Suppressor macrophage treated with lipopolysaccharide for 4 hours (primary cell): ENCODE measurements at regions not wholly inside any gene's neighbourhood (a gene's known extent, or its start where the extent isn't known, plus 50 kb on each side); places are given as distances from the start of the nearest gene placed in this dataset.
"Not testable (repeated sequence)": the region's sequence is repeated elsewhere in the genome, so short reads cannot be mapped to it uniquely, and the experiment has no call there.

Experiments used
- DNase-seq: peaks from one replicate; pipeline ENCODE4 v3.0.0-alpha.2; 2020

DNA sequence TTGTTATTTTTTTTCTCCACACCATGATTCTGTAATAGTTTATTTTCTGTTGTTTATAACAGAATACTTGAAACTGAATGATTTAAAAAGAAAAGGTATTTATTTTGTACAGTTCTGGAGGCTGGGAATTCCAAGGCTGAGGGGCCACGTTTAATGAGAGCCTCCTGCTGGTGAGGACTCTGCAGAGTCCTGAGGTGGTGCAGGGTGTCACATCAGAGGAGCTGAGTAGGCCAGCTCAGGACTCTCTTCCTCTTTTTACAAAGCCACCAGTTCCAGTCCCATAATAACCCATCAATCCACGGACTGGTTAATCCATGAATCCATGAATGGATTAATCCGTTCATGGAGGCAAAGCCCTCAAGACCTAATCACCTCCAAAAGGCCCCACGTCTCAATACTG lies 71.6 kb downstream of the TFAP2A start:
- no peak for DNase-seq

DNA sequence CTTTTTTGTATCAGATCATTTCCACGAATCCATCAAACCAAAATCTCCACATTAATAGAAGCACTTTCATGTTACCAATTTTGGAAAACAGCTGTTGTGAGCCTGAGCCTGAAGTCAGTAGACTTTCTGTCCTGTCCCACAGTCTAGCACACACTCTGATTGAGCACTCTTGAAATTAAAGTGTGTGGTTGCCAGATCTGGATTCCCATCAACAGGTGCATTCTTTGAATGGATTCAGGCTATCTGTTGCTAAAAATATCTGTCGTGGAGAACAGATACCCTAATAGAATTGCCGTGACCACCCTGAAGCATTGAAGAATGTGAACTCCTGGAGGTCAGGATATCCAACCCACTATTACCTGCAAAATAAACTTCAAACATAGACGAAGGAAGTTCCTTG lies 73.3 kb downstream of the TFAP2A start:
- no peak for DNase-seq

DNA sequence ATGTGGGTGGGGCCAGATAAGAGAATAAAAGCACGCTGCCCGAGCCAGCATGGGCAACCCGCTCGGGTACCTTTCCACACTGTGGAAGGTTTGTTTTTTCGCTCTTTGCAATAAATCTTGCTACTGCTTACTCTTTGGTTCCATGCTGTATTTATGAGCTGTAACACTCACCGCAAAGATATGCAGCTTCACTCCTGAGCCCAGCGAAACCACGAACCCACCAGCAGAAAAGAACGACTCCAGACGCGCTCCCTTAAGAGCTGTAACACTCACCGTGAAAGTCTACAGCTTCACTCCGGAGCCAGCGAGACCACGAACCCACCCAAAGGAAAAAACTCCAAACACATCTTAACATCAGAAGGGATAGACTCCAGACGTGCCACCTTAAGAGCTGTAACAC lies 76.7 kb downstream of the TFAP2A start:
- no peak for DNase-seq

DNA sequence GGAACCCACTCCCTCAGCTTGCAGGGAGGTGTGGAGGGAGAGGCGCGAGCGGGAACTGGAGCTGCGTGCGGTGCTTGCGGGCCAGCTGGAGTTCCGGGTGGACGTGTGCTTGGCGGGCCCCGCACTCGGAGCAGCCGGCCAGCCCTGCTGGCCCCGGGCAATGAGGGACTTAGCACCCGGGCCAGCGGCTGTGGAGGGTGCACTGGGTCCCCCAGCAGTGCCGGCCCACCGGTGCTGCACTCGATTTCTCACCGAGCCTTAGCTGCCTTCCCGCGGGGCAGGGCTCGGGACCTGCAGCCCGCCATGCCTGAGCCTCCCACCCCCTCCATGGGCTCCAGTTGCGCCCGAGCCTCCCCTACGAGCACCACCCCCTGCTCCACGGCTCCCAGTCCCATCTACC lies 77.5 kb downstream of the TFAP2A start:
- not testable (repeated sequence) for DNase-seq

DNA sequence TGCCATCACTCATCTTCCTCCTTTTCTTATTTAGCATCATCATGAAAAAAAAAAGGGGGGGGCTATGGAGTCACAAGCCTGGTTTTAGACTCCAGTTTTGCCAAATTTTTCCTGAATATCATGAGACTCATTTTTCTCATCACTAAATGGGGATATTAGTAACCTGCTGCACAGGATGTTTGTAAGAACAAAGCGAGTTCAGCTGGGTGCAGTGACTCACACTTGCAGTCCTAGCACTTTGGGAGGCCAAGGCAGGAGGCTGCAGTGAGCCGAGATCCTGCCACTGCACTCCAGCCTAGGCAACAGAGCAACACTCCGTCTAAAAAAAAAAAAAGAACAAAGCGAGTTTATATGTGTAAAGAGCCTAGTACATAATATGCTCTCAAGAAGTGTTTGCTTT lies 82.8 kb downstream of the TFAP2A start:
- no peak for DNase-seq

DNA sequence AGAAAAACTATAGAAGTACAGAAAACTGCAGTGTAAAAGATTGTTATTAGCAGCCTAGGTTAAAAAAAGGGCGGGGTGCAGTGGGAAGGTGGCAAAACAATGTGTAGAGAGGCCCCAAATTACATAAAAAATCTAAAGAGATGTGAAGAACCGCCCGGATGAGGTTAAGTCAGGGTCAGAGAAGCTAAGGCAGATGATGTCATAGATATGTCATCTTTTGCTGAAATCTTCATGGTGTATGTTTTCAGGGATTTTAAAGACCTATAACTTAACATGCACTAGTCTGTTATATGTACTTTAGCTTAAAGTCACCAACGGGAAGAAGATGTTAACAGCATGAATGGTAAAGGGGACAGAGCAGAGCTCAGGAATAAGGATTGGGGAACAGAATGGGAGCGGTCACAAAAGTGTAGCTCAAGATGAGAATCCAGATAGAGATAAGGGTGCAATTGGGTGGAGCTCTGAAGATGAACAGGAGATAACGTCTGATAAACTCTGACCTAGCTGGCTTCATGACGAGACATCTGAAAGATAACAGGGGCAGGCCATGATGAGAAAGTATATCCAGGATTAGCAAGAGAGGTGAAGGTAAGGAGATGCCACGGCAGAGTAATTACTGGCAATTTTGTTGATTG lies 83.4 kb downstream of the TFAP2A start:
- no peak for DNase-seq

DNA sequence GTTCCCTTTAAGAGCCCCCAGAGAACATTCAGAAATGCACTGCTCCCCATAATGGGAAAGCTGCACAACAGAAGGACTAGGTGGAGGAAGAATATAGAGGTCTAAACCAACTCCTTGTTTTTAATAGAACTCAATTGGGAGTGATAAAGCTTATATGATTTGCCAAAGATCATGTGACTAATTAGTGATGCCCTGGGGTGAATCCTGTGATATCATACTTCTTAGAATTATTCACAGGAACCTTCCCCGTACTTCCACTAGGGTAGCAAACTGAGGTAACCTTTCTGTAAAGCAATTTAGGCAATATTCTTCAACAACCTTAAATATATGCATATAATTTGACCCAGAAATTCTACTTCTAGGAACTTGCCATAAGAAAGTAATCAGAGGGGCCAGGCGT lies 84.4 kb downstream of the TFAP2A start:
- DNase-seq, result no peak

DNA sequence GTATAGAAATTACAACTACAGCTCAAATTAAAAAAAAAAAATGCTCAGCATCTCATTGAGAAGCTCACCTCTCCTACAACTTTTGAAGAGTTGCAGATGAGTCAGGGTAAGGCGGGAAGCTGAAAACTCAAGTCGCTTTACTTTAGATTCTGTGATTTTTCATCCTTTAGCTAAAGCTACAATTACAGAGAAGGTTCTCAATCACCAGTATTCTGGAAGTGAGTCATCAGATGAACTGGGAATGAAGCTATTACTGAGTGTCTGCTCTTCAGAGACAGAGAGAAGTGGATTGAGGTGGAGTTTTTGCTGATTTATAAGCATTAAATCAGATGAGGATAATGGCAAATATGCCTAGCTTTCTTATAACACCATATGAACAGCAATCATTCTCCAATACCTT lies 91.9 kb downstream of the TFAP2A start:
- DNase-seq, result no peak

DNA sequence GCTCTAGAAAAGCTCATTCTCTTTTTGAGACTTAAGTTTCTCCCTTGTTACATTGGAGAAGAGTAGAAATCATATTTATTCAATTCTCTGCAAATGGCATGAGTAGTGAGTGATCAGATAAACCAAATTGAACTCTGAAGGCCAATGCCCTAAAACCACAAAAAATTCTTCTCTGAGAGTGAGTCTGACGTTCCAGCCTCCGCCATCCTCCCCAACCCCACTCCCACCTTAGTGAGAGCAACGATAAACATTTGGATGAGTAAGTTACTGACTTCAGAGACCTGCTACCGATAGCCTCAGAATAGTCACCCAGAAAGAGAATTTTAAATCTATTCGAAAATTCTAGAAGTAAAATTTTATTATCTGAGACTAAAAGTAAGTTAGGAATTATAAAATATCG lies 94.6 kb downstream of the TFAP2A start:
- DNase-seq, result no peak

DNA sequence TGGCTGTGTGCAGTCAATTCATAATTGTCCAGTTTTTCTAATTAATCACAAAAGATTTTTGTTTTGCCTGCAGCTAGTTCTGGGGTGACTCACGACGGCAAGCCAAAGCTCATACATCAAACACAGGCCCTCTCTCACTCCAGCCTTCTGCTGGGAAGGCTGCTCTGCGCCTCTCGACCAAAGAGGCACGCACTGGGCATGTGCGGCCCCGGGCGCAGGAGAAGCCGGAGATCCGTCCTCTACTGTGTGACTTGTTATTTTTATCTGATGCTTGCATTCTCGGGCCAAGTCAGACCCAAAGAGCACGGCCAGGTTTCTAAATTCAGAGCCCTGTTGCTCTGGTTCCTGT lies 98.5 kb downstream of the TFAP2A start:
- DNase-seq, result no peak

DNA sequence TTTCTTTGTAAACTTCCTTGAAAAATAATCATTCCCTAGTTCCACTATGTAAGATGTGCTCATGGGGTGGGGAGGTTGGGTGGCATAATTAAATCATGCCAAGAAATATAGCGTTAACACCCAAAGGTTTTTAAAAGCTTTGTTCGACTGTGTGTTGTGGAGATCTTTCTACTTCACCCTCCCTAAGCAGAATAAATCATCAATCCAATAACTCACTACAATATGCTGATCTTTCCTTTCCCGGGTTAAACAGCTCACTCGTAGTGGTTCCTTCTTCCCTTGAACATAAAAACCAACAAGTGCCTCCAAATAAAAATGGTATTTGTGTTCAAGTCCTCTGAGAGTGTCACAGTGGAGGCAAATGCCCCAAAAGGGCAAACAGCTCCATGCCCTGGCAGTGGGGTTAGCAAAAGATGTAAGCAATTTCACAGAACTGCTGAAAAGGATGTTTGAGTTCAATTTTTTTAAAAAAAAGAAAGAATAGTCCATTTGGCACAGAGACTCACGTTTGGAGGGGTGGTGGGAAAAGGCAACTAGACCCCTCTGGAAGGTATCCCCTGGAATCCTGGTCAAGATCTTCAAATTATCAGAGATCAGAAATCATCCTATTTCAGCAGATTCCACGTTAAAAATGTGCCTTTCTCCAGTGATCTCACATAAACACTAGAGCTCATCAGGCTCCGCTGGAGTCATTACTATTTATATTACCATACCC lies 99.1 kb downstream of the TFAP2A start:
- DNase-seq, result no peak

DNA sequence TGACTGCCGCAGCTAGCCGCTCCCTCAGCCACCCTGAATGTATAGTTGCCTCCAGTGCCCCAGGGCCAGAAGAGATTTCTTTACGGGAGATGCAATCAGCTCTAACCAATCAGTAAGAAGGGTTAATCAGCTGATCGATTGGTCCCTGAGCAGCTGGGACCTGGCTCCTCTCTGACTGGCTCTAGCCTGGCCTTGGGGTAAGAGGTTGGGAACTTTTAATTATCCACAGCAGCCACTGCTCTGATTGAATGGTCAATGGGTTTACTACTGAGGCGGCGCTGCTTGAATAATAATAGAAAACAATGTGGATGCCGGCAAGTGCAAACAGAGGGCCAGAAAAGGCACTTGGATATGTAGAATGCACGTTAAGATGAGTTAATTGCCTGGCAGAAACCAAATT lies 99.8 kb downstream of the TFAP2A start:
- DNase-seq, result no peak

DNA sequence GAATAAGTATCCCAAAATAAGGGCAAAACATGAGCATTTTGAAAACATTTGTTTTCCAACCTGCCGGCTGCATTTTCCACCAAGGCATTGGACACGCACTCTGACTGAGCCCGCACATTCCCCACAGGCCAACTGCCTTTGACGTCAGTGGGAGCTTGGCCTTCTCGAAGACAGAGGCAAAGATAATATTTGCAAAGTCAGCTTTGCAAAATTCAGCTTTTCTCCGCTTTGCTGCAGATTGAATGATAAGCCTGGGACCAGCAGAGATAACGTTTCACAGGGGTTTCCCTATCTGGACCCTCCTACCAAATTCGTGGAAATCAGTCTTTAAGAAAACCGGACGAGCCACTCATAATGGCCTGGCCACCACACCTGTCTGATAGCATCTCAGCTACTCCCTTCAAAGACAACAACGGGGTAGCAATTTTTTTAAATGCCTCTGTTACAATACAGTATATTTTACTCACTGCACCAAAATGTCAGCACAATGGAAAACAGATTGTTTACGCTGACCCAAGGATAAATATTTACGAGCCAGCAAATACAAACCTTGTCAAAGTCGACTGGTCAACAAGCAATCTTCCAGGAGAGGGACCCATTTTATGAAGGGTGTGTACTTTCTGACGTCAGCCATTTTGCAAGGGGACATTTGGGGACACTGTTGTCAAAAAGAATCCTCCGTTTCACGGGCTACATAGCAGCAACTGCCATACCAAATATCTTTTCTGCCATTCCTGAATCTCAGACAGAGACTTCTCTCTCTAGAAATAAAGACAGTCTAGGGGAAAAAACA lies 100.5 kb downstream of the TFAP2A start:
- no peak for DNase-seq

DNA sequence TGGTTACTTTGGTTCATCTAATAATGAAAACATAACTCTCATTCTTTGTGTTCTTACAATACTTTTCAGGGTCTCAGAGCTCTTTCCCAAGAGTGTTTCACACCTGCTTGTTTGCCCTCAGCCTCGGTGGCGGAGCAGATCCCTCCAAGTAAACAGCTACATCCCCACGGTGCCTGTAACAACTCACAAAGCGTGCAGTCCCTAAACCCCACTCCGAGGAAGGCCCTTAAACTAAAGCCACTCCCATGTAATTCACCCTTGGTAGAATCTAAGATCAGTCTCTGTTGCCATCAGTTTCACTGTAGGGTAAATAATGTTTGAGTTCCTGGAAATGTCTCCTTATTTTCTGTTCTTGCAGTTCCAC lies 101.1 kb downstream of the TFAP2A start:
- DNase-seq, result no peak

DNA sequence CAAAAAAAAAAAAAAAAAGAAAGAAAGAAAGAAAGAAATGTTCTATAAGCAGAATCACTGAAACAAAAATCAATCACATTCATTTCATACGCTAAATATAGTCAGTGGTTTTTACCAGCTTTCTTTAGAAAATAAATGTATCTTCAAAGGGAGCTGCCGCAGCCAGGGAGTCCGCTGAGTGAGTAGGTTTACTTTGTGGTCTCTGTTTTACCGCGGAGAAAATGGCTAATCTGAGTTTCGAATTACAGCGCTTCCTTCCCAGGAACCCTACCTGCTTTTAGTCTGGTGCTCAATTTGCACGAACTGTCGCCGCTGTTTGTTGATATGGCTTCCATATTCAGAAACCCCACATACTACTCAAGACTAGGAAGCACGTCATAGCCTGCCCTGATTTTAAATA lies 102.4 kb downstream of the TFAP2A start:
- no peak for DNase-seq

DNA sequence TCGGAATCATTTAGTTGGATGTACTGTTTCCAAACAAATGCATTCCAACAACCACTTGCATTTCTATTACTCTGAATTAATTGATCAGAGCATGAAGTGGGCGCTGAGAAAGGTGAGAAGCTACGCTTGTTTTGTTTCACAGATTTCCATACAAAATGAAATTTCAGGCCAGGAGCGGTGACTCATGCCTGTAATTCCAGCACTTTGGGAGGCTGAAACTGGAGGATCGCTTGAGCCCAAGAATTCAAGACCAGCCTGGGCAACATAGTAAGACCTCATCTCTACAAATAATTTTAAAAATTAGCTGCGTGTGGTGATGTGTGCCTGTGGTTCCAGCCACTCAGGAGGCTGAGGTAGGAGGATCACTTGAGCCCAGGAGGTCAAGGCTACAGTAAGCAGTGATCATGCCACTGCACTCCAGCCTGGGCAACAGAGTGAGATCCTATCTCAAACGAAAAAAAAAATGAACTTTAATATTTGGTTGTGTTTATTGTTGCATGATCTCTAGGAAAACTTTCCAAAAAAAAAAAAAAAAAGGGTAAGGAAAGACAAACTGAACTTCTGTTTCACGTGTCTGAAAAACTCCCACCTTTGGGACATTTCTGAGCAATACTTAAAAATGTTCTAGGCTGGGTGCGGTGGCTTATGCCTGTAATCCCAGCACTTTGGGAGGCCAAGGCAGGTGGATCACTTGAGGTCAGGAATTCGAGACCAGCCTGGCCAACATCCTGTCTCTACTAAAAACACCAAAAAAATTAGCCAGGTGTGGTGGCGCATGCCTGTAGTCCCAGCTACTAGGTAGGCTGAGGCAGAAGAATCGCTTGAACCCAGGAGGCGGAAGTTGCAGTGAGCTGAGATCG lies 103.1 kb downstream of the TFAP2A start:
- DNase-seq, result not testable (repeated sequence)

DNA sequence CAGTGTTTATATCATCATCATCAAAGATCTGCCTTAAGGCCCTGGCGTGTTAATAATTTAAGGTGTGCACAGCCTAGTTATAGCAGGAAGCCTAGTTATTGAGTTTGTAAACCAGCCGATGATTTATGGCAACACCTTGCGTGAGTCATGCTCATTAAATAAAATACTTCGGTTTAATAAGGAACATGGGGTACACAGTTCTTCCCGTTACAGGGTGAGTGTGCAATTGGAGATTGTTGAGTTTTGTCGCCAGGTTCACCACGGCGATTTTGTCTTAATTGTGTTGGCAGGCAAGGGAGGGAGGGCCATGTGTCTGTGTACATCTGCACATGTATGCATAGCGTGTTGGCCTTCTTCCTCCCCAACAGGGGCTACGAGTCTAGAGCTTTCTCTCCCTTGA lies 104.0 kb downstream of the TFAP2A start:
- DNase-seq, result no peak

DNA sequence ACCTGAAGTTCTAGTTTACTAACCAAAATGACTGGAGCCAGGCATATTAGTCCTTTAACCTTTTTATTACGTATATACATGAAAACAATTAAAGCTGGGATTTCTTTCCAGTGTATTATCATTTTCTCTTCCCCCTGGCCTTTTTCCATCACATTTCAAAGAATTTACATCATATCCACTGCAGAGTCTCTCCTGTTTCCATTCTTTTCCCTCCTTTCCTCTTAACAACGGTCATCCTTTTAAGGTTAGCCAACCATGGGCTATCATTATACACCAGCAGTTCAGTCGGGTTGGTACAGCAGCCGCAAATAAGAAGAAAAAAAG lies 104.6 kb downstream of the TFAP2A start:
- no peak for DNase-seq

DNA sequence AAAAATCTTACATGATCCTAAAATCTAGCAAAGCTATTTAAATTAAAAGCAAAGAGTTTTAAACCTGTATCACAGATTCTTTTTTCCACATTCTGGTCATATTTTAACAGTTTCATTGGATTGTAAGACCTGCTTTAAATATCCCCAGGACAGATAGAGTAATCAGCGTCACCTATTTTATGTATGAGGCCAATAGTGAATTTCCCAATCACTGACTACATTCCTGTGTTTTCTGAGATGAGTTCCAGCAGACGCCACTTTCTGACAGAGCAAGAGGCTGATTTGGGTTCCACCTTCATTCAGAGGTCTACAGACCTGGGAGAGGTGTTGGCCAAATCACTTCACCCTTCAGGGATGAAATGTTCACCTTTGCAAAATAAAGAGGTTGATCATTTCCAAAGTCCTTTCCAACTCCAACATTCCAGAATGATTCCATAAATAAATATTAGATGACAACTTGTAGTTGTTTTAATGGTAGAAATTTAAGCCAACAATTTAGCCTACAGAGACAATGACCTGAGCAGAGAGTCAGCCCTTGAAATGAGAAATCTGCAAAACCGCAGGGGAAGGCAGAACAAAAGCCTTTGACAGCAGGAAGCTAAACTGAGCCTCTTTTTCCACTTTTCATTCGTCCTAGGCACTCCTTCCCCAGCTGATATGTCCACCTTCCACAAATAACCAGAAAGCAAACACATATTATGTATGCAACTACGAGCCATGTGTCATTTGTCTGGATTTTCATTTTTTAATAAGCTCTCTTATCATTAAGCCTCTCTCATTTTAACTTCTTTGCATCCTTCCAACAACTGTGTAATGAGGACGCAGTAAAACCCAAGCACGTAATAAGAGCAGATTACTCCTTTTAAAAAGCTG lies 105.2 kb downstream of the TFAP2A start:
- no peak for DNase-seq

DNA sequence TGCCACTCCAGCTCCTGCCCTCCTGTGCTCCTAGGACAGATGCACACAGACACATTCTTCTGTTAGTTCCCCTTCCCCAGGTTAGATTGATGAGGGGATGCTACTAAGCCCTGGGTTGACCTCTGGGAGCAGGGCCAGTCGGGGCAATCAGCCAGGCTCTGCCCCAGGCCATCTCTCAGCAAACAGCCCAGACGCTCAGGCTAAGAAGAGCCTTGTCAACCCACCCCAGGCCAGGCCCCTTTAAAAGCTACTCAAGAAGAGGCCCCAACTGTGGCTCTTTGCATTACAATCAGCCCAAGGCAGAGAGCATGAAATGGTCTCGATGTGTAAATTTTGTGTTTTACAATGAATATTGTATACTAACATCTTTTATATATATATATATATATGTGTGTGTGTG lies 107.4 kb downstream of the TFAP2A start:
- no peak for DNase-seq

DNA sequence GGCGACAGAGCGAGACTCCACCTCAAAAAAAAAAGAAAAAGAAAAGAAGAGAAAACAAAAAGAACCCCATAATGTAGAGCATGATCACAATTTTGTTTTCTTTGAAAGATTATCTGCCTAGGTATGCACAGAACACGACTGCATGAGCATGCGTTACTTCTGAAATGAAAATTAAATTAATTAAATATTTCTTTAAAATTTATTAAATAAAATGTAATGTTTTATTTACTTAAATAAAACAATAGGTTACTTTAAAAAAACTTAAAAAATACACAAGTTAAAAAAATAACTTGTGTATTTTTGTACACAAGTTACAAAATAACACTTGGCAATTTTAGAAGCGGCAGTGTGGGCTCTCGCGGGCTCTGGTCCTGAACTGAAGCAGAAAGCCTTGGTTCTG lies 107.8 kb downstream of the TFAP2A start:
- no peak for DNase-seq

DNA sequence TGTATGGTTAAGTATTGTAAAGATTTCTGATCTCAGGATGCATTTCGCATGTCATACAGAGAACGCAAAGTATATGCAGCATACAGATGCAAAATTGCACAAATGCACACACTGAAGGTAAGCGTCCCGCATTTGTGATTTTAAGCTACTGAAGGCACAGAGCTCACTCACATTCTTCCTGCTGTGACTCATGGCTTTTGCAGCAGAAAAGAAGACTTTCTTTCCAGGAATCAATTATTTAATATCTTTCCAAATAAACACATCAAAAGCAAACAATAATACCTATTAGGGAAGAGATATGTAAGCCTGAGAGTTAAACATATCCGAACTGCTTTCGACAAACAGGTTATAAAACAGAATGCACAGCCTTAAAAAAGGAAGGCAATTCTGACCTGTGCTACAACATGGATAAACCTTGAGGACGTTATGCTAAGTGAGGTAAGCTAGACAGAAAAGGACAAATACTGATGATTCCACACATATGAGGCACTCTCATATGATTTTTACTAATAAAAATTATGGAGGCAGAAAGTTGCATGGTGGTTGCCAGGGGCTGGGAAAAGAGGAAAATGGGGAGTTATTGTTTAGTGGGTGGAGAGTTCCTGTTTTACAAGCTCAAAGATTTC lies 109.0 kb downstream of the TFAP2A start:
- no peak for DNase-seq
